Stimulated activated naive CD4-positive, alpha-beta T cell treated with Interleukin-2 at 50 U/mL for 16 hours (primary cell): ENCODE measurements at regions not wholly inside any gene's neighbourhood (a gene's known extent, or its start where the extent isn't known, plus 50 kb on each side); places are given as distances from the start of the nearest gene placed in this dataset.

ENCODE experiments used
- DNase-seq: peaks from one replicate; lab custom pipeline; 2025; lab: John Stamatoyannopoulos, UW

DNA sequence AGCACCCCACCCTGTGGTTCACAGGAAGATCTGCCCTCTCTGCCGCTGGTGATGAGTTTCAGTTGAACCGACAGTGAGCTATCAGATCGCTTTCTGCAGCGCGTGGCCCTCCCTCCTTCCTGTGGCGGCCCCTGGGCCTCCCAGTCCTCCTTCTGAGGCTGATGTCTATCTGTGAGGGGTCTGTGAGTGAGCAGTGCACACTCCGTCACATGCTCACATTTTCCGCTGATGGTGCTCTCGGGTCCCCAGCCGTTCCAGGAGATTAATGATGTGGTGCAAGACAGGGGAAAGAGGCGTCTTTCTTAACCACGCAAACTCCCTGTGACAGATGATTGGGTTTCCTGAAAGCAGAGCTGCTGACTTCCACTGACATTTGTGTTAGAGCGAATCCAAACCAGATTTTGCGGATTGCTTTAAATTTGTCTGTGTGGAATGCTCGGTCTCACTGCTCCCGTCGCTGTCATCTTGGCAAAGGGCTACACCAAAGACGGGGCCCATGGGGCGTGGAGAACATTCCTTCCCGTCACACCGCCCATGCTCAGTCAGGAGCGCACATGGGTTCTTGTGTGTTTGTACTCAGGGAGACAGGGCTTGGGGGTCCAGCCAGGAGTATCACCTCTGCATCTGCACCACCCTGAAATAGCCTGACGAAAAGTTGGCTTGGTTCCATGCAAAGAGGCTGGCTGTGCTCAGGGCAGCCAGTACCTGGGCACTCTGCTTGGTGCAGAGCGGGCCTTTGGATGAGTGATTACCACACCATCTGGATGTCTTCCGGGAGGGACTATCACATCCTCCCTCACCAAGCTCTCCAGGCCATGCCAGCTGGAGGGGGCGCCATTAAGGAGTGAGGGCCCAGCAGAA lies 154.7 kb upstream of the HS6ST1 start:
- no peak for DNase-seq

DNA sequence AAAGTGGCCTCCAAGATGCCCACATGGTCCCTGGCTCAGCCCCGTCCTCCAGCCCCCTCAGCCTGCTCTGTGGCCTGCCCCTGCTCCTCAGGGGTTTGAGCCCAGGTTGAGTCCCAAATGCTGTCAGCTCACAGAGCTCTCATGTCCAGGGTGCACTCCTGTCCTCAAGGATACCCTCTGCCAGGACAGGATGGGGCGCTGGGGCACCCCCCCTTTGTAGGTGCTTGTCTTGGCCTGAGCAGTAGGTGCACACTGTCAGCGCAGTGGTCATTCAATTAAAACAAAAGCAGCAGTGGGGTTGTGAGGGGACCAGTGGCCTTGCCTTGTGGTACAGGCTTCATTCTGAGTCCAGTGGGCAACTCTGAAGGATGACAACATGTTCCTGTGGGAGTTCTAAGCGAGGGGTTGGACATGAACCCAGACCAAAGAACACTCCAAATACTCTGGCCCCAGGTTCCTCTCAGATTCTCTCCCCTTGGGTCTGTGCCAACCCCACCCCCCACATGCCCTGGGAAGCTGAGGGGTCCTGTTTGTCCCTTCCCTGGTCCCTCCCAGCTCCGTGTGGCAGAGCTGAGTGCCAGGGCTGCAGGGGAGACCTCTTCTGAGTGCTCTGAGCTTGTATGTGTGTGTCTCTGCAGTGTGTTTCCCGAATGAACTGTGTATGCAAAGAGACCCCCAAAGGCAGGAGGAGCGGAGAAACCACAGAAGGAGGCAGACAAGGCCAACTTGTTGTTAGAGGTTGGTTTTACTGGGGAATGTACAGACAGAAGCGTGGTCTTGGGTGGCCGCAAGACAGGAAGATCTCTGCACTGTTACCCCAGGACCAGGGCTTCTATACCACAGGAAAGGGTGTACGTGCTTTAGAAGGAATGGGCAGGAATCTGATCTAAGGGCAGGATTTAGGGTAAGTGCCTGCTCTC lies 155.6 kb upstream of the HS6ST1 start:
- DNase-seq = no peak

DNA sequence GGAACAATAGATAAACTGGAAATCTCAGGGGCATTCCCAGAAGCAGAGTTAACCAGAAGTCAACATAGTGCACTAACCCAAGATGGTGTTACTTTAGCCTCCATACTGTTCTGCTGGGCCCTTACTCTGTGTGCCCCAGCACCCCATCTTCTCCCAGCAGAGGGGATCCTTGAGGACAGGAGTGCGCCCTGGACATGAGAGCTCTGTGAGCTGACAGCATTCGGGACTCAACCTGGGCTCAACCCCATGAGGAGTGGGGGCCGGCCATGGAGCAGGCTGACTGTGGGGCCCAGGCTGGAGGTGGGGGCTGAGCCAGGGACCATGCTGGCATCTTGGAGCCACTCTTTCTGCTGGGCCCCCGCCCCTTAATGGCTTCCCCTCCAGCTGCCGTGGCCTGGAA lies 156.3 kb upstream of the HS6ST1 start:
- no peak for DNase-seq

DNA sequence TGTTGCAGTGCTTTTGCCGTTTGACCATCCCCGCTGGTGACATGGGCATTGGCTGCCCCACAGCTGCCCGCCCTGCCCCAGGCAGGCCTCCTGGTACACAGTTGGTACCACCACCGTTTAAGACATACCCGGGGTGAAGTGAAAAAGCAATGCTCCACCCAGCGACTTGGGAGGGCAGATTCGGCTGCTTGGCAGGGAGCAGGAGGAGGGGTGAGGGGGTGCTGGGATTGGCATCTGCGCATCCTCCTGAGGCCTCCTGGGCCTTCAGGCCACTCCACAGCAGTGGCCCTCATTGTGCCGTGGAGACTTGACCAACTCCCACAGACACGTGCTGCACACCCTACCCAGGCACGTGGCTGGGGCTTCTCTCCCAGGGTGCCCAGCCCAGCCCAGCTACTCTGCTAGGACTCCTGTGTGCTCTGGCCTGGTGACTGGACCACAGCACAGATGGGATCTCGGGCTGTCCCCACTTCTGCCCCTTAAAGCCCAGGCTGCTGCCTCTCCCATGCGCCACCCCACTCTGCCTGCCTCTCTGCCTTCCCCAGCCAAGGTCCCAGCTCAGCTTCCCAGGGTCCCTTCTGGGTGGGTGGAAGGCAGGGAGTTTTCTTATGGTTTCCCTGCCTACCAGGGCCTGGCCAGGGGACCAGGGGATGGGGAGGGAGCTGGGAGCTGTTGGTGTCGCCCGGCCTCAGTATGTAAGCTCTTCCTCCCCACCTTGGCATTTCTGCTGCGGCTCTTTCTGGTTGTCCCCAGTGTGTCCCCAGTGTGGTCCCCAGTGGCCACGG lies 157.0 kb upstream of the HS6ST1 start:
- no peak for DNase-seq

DNA sequence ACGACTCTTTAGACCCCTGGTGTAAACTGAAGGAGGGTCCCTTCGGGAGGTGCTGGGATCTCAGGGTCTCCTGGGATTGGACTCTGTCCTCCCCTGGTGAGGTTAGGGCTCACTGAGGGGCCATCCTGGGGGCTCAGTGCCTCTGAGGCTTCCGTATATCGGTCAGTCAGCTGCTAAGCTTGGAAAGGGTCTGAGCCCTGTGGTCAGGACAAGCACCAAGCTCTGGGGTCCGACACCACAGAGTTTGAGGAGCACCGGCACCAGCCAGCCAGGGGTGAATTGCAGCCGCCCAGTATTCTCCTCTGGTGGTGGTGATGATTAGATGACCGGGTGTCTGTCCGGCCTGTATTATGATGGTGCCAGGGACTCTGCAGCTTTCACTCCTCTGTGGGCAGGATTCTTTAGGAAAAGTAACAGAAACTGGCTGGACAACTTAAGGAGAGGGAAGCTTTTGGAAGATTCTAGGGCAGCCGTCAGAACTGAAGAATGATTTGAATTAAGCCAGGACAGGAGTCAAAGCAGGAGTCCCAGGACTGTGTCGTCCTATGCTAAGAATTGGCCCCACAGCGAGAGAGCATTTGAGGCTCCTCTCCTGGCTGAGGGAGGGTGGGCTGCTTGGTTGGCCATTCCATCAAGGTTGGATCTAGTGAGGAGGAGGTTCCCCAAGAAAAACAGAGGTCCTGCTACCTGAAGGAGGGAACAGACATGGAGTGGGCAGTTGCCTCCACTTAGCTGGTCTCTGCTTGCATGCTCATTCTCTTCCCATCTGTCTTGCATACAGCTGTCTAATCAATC lies 158.6 kb upstream of the HS6ST1 start:
- DNase-seq = no peak

DNA sequence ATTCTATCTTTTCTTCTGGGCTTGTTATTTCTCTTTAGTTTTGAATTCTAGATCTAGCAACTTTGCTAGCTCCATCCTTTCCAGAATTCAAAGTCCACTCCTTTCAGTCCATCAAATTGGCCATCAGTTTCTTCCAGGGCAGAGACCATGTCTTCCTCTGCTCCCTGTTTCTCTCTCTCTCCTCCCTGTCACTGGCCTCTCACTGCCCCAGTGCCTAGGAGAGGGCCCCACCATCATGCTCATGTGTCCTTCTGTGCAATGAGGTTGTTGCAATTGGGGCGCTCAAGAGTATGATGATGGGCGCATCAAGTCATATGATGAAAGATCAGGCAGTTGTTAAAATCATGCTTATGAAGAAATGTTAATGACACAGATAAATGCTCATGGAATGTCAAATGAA lies 159.2 kb upstream of the HS6ST1 start:
- no peak for DNase-seq

DNA sequence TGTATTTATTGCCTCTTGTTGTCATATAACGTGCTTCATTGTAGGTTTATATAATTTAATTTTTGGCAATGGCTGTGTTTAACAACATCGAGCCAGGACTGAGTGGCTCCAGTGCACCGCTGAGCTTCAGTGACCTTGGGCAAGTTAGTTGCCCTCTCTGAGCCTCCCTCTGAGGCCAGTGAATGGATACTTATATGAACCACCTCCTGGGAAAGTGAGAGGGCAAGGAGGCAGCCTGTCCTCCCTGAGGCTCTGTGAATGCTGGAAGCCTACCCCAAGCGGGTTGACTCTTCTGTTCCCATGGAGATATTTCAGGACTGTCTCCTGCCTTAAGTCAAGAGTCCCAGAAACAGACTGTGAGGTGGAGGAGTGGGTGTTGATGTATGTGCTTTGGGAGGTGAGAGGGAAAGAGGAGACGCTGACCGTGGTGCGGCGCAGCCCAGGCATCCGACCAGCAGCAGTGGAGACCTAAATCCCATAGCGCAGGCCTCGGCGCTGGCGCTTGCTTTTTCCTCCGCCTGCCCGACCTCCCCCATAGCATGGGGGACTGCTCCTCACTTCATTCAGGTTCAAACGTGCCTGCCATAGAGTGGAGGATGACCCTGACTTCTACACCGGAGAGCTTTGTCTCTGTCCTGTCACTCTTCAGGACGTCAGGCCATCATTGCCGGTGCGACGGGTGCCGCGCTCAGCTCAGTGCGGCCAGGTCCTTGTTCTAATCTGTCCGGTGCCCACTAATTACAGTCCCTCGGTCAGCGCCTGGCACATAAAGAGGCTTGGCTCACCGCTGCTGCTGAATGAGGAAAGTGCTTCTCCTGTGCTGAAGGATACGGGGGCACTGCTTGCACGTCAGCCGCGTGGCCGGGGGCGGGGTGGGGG lies 167.3 kb upstream of the HS6ST1 start:
- no peak for DNase-seq

DNA sequence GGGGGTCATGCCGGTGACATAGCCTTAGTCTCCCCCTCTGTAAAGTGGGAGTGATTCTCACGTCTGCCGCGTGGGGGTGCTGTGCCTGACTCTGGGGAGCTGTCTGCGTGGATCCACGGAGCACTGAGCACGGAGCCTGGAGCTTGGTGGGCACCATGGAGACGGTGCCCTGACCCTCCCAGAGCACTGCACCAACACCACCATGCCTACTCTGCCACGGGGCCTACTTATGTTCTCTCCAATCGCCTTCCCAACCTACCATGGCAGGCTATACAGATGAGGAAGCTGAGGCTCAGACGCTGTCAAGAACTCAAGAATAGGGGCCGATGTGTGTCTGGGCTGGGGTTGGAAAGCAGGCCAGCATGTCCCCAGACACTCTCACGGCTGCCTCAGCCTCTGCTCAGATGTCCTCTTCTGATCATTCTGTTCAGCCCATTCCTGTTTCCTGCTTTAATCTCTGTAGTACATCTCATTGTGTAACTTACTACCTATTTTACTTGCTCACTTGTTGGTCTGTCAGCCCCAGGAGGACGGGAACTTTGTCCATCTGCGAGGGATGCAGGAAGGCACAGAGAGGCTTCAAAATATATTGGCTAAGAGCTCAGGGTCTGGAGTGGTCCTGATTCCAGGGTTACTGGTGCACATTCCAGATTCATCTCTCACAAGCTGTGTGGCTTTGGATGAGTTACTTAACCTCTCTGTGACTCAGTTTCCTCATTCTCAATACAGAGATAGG lies 168.1 kb upstream of the HS6ST1 start:
- DNase-seq = no peak

DNA sequence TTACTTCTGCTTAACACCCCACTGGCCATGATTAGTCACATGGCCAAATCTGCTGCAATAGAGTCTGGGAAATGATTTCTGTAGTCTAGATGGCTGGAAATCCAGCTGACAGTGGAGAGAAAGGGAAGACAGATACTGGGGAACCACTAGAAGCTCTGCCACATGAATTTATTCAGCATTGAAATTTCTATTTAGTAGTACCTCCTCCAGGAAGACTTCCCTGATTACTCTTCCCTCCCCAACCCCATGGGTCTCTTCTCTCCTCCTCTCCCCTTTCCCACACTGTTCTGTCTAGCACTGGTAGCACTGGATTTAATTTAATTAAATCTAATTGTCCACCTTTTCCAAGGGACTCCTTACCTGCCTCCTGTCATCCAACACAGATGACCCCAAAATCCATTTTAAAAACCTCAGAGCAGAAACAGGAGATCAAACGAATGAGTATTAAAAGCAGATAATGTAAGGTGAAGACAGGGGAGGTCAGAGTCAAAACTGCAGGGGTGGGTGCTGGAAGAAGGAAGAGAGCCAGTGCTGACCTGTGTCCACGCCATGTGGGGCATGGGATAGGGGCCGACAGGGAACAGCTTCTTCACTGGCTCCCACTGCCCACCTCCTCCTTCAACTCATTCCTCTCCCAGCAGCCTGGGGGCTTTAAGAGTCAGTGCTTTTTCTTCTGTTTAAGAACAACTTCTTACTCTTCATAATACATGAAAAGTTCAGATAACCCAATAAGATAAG lies 169.2 kb upstream of the HS6ST1 start:
- DNase-seq = no peak

DNA sequence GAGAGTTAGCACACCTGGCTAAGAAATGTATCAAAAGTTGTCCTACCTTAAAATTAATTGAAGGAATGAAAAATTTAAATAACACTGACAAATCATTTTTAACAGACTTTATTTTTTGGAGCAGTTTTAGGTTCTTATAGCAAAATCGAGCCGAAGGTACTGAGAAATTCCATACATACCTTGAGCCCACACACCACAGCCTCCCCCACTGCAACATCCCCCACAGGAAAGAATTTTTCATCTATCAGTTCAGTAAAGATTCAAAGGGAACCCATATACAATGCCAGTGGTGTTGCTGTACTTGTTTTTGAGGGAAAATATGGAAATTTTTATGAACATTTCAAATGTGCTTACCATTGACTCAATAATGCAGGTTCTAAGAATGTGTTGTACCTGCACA lies 169.8 kb upstream of the HS6ST1 start:
- DNase-seq = no peak

DNA sequence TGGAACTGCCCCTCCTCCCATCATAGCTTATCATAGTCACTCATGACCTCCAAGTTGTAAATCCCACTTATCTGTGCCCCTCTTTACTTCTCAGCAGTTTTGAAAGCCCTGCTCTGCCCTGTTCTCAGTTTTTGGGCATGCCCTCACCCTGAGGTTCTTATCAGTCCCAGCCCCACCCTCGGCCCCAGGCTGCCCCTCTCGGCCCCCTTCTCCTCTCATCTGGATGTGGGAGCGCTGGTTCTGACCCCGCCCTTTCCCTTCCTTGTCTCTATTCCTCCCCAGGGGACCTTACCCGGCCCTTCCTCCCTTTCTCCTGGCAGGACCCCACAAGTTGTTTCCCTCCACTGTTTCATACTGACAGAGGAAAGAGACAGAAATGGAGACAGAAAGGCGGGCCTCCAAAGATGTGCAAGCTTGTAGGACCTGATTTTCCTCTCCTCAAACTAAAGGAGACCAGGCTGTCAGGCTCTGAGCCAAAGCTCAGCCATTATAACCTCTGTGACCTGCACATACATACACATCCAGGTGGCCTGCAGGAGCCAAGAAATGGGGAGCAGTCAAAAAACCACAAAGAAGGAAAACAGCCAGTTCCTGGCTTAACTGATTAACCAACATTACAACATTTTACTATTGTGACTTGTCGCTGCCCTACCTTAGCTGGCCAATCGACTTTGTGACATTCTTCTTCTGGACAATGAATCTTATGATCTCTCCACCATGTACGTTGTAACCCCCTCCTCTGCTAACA lies 171.0 kb upstream of the HS6ST1 start:
- DNase-seq = no peak

DNA sequence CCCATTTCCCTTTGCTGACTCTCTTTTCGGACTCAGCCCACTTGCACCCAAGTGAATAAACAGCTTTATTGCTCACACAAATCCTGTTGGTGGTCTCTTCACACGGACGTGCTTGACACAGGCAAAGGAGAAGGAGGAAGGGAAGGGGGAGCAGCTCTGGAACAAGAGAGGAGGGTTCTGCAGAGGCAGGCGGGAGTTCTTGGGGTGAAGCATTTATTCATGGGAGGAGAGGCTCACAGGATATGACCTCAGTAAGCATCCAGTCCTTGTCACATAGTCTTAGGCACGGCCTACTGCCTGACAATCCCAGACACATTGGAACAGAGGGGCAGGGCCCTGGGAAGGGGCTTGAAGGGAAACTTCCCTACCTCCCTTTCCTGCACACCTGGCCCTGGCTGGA lies 171.7 kb upstream of the HS6ST1 start:
- no peak for DNase-seq

DNA sequence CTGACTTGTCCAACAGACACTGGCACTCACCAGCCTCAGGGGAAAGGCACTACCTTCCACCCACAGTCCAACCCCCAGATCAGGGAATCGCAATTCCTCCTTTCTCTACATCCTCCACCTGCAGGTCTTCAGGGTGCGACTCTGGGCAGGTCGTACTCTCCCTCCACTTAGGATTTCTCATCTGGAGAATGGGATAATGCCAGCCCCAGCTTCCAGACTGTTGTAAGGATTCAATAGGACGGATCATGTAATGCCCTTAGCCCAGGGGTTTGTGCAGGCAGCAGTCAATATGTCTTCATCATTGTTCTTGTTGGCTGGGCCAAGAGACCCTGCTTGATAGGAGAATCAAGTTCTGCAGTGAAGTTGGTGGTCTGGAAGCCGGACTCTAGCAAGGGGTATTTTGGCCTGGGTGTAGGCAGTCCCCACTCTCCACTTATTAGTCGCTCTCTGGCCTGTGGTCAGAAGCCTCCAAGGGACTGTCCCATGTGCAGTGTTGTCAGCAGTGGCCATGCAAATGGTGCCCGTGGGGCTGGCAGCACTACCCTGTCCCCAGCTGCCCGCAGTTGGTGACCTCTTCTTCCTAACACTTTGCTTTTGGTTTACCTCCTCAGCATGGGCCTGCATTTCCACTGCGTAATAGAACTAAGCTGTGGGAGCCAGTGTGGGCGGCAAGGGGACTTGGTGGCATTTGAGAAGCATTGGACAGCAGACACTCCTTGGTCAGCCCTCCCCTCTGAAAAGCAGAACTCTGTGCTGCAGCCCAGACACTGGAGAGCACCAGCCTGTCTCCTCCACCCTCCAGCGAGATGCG lies 172.4 kb upstream of the HS6ST1 start:
- DNase-seq = no peak

DNA sequence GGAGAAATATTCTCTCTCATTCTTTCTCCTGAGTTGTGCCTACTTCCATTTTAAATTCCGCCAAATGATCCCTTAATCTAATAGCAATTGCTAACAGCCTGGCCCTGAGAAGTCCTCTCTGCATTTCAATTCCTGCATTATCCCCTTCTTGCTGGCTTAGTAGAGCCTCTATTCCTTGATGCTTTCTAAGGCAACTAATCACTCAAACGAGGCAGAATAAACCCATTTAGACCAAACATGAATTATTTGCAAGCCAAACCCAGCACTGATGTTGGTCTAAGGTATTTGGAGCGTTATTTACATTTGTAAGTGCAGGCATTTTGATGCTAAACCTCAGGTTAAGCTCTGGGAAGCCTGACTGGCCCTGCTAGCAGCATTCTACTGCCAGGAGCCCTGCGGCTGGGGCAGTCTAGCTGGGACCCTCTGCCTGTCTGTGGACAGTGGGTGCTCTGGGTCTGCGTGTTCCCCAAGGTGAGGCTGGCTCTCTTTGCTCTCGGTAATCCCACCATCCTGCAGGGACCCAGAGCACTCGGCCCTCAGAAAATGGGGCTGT lies 173.1 kb upstream of the HS6ST1 start:
- DNase-seq = no peak

DNA sequence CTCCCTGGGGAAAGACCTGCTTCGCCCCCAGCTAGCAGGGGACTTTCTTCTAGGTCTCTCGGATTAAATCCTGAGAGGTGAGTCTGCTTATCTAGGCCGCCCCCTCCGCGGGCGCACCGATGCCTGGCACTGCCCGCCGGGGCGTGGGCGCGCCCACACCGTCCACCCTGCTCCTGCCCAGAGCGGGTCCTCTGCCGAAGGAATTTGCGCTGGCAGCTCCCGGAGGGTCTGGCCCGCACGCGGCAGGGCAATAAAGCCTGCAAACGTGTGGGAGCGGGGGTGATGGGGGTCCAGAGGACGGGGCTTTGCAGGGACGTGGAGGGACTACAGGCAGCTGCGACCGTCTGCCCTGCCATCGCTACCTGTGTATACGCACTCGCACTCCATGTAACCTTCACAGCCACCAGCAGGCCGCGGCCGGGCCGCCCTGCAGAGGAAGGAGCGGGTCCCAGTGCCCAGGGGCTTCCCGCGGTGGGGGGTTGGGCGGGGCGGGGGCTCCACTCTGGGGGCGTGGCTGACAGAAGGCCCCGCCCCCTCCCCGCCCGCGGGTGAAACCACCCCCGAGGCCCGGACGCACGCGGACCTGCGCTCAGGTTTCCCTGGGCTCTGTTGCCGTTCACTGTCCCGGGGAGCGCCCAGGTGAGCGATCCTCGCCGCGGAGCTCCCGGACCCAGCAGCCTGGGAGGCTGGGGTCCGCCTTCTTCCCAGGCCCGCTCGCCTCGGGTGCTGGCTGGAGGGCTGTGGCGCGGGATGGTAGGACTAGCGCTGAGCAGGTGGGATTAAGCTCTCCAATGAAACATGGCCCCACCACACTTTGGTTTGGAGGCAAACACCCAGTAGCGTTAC lies 174.5 kb upstream of the HS6ST1 start:
- DNase-seq = no peak

DNA sequence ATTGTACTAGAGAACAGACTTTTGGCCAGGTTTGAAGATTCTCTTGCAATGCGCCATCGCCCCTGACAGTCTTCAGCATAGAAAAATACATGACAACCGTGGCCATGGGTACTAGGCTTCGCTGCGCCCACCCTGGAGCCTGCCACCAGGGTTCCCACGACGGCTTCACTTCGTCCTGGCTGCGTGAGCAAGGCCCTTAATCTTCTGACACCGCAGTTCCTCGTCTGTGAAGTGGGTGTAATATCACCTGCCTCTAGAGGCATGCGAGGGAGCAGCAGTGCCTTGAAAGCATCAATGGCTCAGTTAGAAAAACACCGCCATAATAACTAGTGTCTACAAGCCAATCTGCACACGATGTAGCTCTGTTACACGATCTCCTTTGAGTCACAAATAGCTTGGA lies 175.2 kb upstream of the HS6ST1 start:
- DNase-seq = no peak
